ENCODE measurements at regions not wholly inside any gene's neighbourhood (a gene's known extent, or its start where the extent isn't known, plus 50 kb on each side); places are given as distances from the start of the nearest gene placed in this dataset.

DNA sequence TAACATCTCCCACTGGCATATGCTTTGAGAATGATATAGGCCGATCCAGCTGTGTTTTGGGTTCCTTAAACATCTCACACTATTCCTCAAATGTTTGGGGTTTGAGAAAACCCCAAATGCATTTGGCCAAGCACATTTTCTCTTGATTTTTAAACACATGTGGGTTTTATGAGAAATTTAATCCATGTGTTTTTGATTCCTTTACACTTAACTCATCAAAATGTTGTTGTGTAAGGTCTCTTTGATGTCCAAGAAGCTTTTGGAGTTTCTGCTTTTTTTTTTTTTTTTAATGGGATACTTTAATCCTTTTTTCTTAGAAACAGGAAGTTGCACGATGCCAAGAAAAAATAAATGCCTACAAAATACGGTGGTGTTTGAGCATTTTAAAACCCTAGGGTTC, 339.8 kb upstream of the TCF4 start:
- no peak for ATAC-seq

DNA sequence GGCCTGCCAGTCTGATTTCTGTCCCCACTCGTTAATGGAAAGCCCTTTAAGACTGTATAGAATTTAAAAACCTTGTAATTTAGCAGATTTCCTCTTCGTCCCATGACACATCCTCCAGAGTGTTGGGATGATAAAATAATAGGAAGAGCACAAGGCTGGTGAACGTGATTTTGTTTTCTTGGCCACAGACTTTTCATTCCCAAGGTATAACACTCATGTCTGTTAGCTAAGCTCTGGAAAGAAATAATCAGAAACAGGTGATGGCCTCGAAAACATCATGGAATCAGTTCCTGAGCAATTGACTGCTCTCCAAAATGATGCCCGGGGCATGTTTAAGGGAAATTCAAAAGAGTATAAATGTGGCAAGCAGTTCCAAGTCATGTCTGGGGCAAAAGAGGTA, 337.8 kb upstream of the TCF4 start:
- no TSS peak for BruUV-seq (replicated peaks)
- no peaks in the 10 kb centered on the region for H3K36me3 ChIP-seq (ENCODE audit: control insufficient read depth, insufficient read depth, low read length)
- no peak overlapping the region for H3K4me3 ChIP-seq (ENCODE audit: low read depth in 2 of 2, low read length in 2 of 2)
- no peaks in the 10 kb centered on the region for H3K9me3 ChIP-seq (ENCODE audit: control insufficient read depth, insufficient read depth, low read depth, low read length)
- no peak overlapping the region for H3K27ac ChIP-seq (ENCODE audit: low read length)
- intact Hi-C loops (cut with micrococcal nuclease; ENCODE audit: unreplicated experiment) (no loop called here), in situ Hi-C loops (cut with HindIII; ENCODE audit: low pct_unique_long_range_greater_than_20kb, low sequenced_read_pairs) (no loop called here)
- H3K4me1 ChIP-seq (ENCODE audit: control insufficient read depth, insufficient read depth, low read length) = no peaks in the 10 kb centered on the region
- no peak for TF ChIP-seq TCF7L2 (IDR thresholded peaks at IDR 0.05; ENCODE audit: low read depth, low read length)
- no peak for TF ChIP-seq POLR2AphosphoS5 (IDR thresholded peaks at IDR 0.05; ENCODE audit: low read depth, low read length)
- no peak for TF ChIP-seq SIN3A (IDR thresholded peaks at IDR 0.05; ENCODE audit: borderline replicate concordance, insufficient read depth, low read depth, low read length)
- no peak for ATAC-seq
- DNase-seq (ENCODE audit: low read depth, low spot score) = no peak
- H3K27me3 ChIP-seq (ENCODE audit: control insufficient read depth, insufficient read depth, low read length) = no peaks in the 10 kb centered on the region
- POLR2A ChIA-PET = no interaction called here
- CTCF ChIA-PET = no interaction called here

More for the DNA sequence above, 339.8 kb upstream of the TCF4 start:
- Histone ChIP-seq H3K9me3 (ENCODE audit: control insufficient read depth, insufficient read depth, low read depth, low read length) (no peaks in the 10 kb centered on the region), H3K27ac (ENCODE audit: low read length) (no peak overlapping the region), H3K4me3 (ENCODE audit: low read depth in 2 of 2, low read length in 2 of 2) (no peak overlapping the region), H3K36me3 (ENCODE audit: control insufficient read depth, insufficient read depth, low read length) (no peaks in the 10 kb centered on the region), H3K4me1 (ENCODE audit: control insufficient read depth, insufficient read depth, low read length) (no peaks in the 10 kb centered on the region), H3K27me3 (ENCODE audit: control insufficient read depth, insufficient read depth, low read length) (no peaks in the 10 kb centered on the region)
- in situ Hi-C loops (cut with HindIII; ENCODE audit: low pct_unique_long_range_greater_than_20kb, low sequenced_read_pairs) (no loop called here), intact Hi-C loops (cut with micrococcal nuclease; ENCODE audit: unreplicated experiment) (no loop called here)
- ChIA-PET CTCF (no interaction called here), POLR2A (no interaction called here)
- no TSS peak for BruUV-seq (replicated peaks)
- no peak for DNase-seq (ENCODE audit: low read depth, low spot score)
- no peak for TF ChIP-seq SIN3A (IDR thresholded peaks at IDR 0.05; ENCODE audit: borderline replicate concordance, insufficient read depth, low read depth, low read length)
- no peak for TF ChIP-seq TCF7L2 (IDR thresholded peaks at IDR 0.05; ENCODE audit: low read depth, low read length)
- TF ChIP-seq POLR2AphosphoS5 (IDR thresholded peaks at IDR 0.05; ENCODE audit: low read depth, low read length) = no peak
- TF ChIP-seq, protein P1, sequence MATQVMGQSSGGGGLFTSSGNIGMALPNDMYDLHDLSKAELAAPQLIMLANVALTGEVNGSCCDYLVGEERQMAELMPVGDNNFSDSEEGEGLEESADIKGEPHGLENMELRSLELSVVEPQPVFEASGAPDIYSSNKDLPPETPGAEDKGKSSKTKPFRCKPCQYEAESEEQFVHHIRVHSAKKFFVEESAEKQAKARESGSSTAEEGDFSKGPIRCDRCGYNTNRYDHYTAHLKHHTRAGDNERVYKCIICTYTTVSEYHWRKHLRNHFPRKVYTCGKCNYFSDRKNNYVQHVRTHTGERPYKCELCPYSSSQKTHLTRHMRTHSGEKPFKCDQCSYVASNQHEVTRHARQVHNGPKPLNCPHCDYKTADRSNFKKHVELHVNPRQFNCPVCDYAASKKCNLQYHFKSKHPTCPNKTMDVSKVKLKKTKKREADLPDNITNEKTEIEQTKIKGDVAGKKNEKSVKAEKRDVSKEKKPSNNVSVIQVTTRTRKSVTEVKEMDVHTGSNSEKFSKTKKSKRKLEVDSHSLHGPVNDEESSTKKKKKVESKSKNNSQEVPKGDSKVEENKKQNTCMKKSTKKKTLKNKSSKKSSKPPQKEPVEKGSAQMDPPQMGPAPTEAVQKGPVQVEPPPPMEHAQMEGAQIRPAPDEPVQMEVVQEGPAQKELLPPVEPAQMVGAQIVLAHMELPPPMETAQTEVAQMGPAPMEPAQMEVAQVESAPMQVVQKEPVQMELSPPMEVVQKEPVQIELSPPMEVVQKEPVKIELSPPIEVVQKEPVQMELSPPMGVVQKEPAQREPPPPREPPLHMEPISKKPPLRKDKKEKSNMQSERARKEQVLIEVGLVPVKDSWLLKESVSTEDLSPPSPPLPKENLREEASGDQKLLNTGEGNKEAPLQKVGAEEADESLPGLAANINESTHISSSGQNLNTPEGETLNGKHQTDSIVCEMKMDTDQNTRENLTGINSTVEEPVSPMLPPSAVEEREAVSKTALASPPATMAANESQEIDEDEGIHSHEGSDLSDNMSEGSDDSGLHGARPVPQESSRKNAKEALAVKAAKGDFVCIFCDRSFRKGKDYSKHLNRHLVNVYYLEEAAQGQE (IDR thresholded peaks at IDR 0.05; ENCODE audit: insufficient read depth in 1 of 2, low read depth in 2 of 2, low read length in 1 of 2) = no peak

DNA sequence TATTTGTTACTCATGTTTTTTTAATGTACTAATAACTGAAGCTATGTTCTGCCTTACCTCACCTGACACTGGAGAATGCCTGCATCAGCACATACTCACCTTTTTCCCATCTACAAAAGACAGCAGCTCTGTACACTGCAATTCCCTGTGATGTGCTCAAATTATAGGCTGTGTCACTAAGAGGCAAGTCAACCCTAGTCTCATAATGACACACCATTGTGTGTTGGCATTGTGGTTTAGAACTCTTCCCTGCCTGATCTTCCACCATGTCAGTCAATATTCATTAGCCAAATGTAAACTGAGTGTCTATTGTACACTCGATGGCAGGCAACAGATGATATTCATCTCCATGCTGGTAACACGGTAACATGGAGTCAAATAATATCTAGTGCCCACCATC, 332.1 kb upstream of the TCF4 start:
- CTCF ChIA-PET = no interaction called here
- TF ChIP-seq, protein P1 (IDR thresholded peaks at IDR 0.05; ENCODE audit: insufficient read depth in 1 of 2, low read depth in 2 of 2, low read length in 1 of 2) = no peak
- TF ChIP-seq TCF7L2 (IDR thresholded peaks at IDR 0.05; ENCODE audit: low read depth, low read length) (no peak), SIN3A (IDR thresholded peaks at IDR 0.05; ENCODE audit: borderline replicate concordance, insufficient read depth, low read depth, low read length) (no peak), POLR2AphosphoS5 (IDR thresholded peaks at IDR 0.05; ENCODE audit: low read depth, low read length) (no peak)
- DNase-seq (ENCODE audit: low read depth, low spot score) = no peak
- Histone ChIP-seq H3K27ac (ENCODE audit: low read length) (no peak overlapping the region), H3K9me3 (ENCODE audit: control insufficient read depth, insufficient read depth, low read depth, low read length) (no peaks in the 10 kb centered on the region), H3K36me3 (ENCODE audit: control insufficient read depth, insufficient read depth, low read length) (no peaks in the 10 kb centered on the region), H3K4me1 (ENCODE audit: control insufficient read depth, insufficient read depth, low read length) (no peaks in the 10 kb centered on the region), H3K4me3 (ENCODE audit: low read depth in 2 of 2, low read length in 2 of 2) (no peak overlapping the region), H3K27me3 (ENCODE audit: control insufficient read depth, insufficient read depth, low read length) (no peaks in the 10 kb centered on the region)
- no peak for ATAC-seq
- in situ Hi-C loops (cut with HindIII; ENCODE audit: low pct_unique_long_range_greater_than_20kb, low sequenced_read_pairs) (no loop called here), intact Hi-C loops (cut with micrococcal nuclease; ENCODE audit: unreplicated experiment) (no loop called here)
- POLR2A ChIA-PET = no interaction called here
- no TSS peak for BruUV-seq (replicated peaks)

Measured in Panc1 (cell line).